H1 (cell line): ENCODE measurements at regions not wholly inside any gene's neighbourhood (a gene's known extent, or its start where the extent isn't known, plus 50 kb on each side); places are given as distances from the start of the nearest gene placed in this dataset.

Source experiments
- CTCF ChIA-PET: fragments of 300-600 bp; sonication (Branson Sonifier 250); formaldehyde crosslinking; loops from one replicate; lab custom pipeline; 2021; ENCODE audit not compliant: partially characterized antibody; lab: Charles Lee
- POLR2A ChIA-PET: fragments of 300-600 bp; sonication (Branson Sonifier 250); formaldehyde crosslinking; loops from one replicate; lab custom pipeline; 2021; ENCODE audit warnings: inconsistent platforms; ENCODE audit not compliant: partially characterized antibody; lab: Charles Lee
- DNase-seq, 2 experiments: peaks; one replicate each; pipeline versions ENCODE4 v3.0.0 to v3.0.0-alpha.2; 2010 to 2022; ENCODE audit warnings: low spot score in 2 of 2, low read depth in 1 of 2, mixed read lengths in 1 of 2
- FAIRE-seq: peaks from 2 replicates; lab custom pipeline; 2011; peaks lifted over from hg19 to GRCh38; lab: Jason Lieb, UNC
- H2AFZ ChIP-seq: 2 replicates; pipeline ENCODE4 v1.8.1; 2012; ENCODE audit warnings: low read length, inconsistent platforms
- H2AK5ac ChIP-seq: 2 replicates; pipeline ENCODE4 v1.6.1; 2013; ENCODE audit warnings: low read depth, low read length
- H2BK120ac ChIP-seq: replicated peaks from 2 replicates; pipeline ENCODE3; 2013; ENCODE audit warnings: low read depth, low read length, inconsistent platforms
- H2BK12ac ChIP-seq: 2 replicates; pipeline ENCODE4 v1.6.1; 2013; ENCODE audit warnings: low read depth, low read length
- H2BK15ac ChIP-seq: 2 replicates; pipeline ENCODE4 v1.6.1; 2013; ENCODE audit warnings: low read length
- H2BK20ac ChIP-seq: 2 replicates; pipeline ENCODE4 v1.6.1; 2013; ENCODE audit warnings: low read length
- H2BK5ac ChIP-seq: 2 replicates; pipeline ENCODE4 v1.6.1; 2013; ENCODE audit warnings: low read depth, low read length
- H3K14ac ChIP-seq: 2 replicates; pipeline ENCODE4 v1.6.1; 2013; ENCODE audit warnings: inconsistent platforms; ENCODE audit not compliant: insufficient read length
- H3K18ac ChIP-seq: 2 replicates; pipeline ENCODE4 v1.6.1; 2013; ENCODE audit warnings: low read length; ENCODE audit errors: extremely low read depth
- H3K23ac ChIP-seq: 2 replicates; pipeline ENCODE4 v1.6.1; 2013; ENCODE audit warnings: inconsistent platforms; ENCODE audit not compliant: insufficient read length
- H3K23me2 ChIP-seq: 2 replicates; pipeline ENCODE4 v1.6.1; 2013; ENCODE audit warnings: low read depth, low read length
- H3K27ac ChIP-seq: 2 replicates; pipeline ENCODE4 v1.6.1; 2011; ENCODE audit warnings: low read depth, low read length, inconsistent platforms
- H3K27me3 ChIP-seq, 4 experiments: replicated peaks in 1 of 4; 1 replicate in 1 of 4; 2 replicates in 3 of 4; pipeline versions ENCODE4 v1.6.1 to v1.8.1; 2011 to 2013; ENCODE audit warnings: low read length in 3 of 4, mild to moderate bottlenecking in 3 of 4, inconsistent platforms in 2 of 4, mixed read lengths in 2 of 4, moderate library complexity in 1 of 4; ENCODE audit not compliant: control insufficient read depth in 3 of 4, insufficient read depth in 3 of 4; ENCODE audit errors: extremely low read depth in 1 of 4
- H3K36me3 ChIP-seq, 4 experiments: 2 replicates each; pipeline versions ENCODE4 v1.6.1 to v1.8.1; 2011 to 2013; ENCODE audit warnings: mild to moderate bottlenecking in 4 of 4, low read length in 3 of 4, moderate library complexity in 2 of 4, control low read depth in 1 of 4, inconsistent platforms in 1 of 4; ENCODE audit not compliant: insufficient read depth in 4 of 4, control insufficient read depth in 2 of 4
- H3K4ac ChIP-seq: replicated peaks from 2 replicates; pipeline ENCODE3; 2013; ENCODE audit warnings: low read length, low read depth, mixed read lengths, inconsistent platforms; ENCODE audit not compliant: insufficient read length
- H3K4me1 ChIP-seq, 4 experiments: replicated peaks in 1 of 4; 1 replicate in 1 of 4; 2 replicates in 3 of 4; pipeline versions ENCODE4 v1.6.1 to v1.8.1; 2011 to 2013; ENCODE audit warnings: low read length in 3 of 4, inconsistent platforms in 2 of 4, mixed read lengths in 1 of 4; ENCODE audit not compliant: insufficient read depth in 4 of 4, control insufficient read depth in 3 of 4
- H3K4me2 ChIP-seq, 2 experiments: 2 replicates each; pipeline versions ENCODE4 v1.6.1 to v1.8.1; 2011 to 2013; ENCODE audit warnings: low read depth in 2 of 2, low read length in 2 of 2, control low read depth in 1 of 2, inconsistent platforms in 1 of 2, mild to moderate bottlenecking in 1 of 2; ENCODE audit not compliant: insufficient read depth in 1 of 2
- H3K4me3 ChIP-seq, 4 experiments: fragments of 200-600, 300-600 bp in 1 of 4; sonication (generic), shearing (Covaris generic), sonication (Bioruptor Twin) in 1 of 4; 2 replicates each; pipeline versions ENCODE4 v1.5.1 to v1.8.1; 2011 to 2016; ENCODE audit warnings: low read length in 4 of 4, low read depth in 3 of 4, control low read depth in 2 of 4, inconsistent platforms in 2 of 4, mild to moderate bottlenecking in 2 of 4, mixed read lengths in 1 of 4, moderate library complexity in 1 of 4; ENCODE audit not compliant: insufficient read depth in 2 of 4; ENCODE audit errors: extremely low read depth in 1 of 4
- H3K56ac ChIP-seq: replicated peaks from 2 replicates; pipeline ENCODE3; 2013; ENCODE audit warnings: low read depth, mild to moderate bottlenecking, mixed read lengths, low read length, inconsistent platforms; ENCODE audit not compliant: insufficient read length
- H3K79me1 ChIP-seq: 2 replicates; pipeline ENCODE4 v1.6.1; 2013; ENCODE audit warnings: low read depth, low read length, control low read depth
- H3K79me2 ChIP-seq, 2 experiments: 2 replicates each; pipeline versions ENCODE4 v1.6.1 to v1.8.1; 2012 to 2013; ENCODE audit warnings: low read length in 2 of 2, mild to moderate bottlenecking in 2 of 2, inconsistent platforms in 1 of 2; ENCODE audit not compliant: insufficient read depth in 2 of 2, control insufficient read depth in 1 of 2
- H3K9ac ChIP-seq, 4 experiments: replicated peaks in 1 of 4; 1 replicate in 1 of 4; 2 replicates in 3 of 4; pipeline versions ENCODE4 v1.6.1 to v1.8.1; 2011 to 2013; ENCODE audit warnings: low read depth in 3 of 4, low read length in 3 of 4, control low read depth in 2 of 4, mild to moderate bottlenecking in 2 of 4, moderate library complexity in 2 of 4, inconsistent platforms in 1 of 4; ENCODE audit errors: extremely low read depth in 1 of 4
- H3K9me3 ChIP-seq, 2 experiments: 2 replicates each; pipeline versions ENCODE4 v1.6.1 to v1.8.1; 2012 to 2013; ENCODE audit warnings: mild to moderate bottlenecking in 2 of 2, moderate library complexity in 2 of 2, control low read depth in 1 of 2, inconsistent platforms in 1 of 2, low read depth in 1 of 2, low read length in 1 of 2, mixed read lengths in 1 of 2; ENCODE audit not compliant: insufficient read depth in 2 of 2
- H4K20me1 ChIP-seq, 2 experiments: replicated peaks in 1 of 2; 2 replicates each; pipeline versions ENCODE3 to v1.8.1; 2011 to 2013; ENCODE audit warnings: inconsistent platforms in 2 of 2, low read length in 2 of 2, mild to moderate bottlenecking in 1 of 2; ENCODE audit not compliant: insufficient read depth in 2 of 2, control insufficient read depth in 1 of 2
- H4K5ac ChIP-seq: 2 replicates; pipeline ENCODE4 v1.6.1; 2013; ENCODE audit warnings: low read length, low read depth, mixed read lengths, inconsistent platforms; ENCODE audit not compliant: insufficient read length
- H4K8ac ChIP-seq: 2 replicates; pipeline ENCODE4 v1.8.0; 2013; ENCODE audit warnings: mild to moderate bottlenecking, moderate library complexity, low read length, inconsistent platforms; ENCODE audit not compliant: insufficient read depth; ENCODE audit errors: extremely low read depth
- H4K91ac ChIP-seq: replicated peaks from 2 replicates; pipeline ENCODE3; 2013; ENCODE audit warnings: low read length, mixed read lengths, inconsistent platforms; ENCODE audit not compliant: insufficient read length
- EP300 ChIP-seq, 2 experiments: IDR thresholded peaks; 1 replicate in 1 of 2; 2 replicates in 1 of 2; pipeline ENCODE4 v1.6.1; 2011 to 2012; ENCODE audit warnings: low read depth in 2 of 2, low read length in 2 of 2, mild to moderate bottlenecking in 2 of 2, borderline replicate concordance in 1 of 2, inconsistent platforms in 1 of 2, moderate library complexity in 1 of 2
- EZH2 ChIP-seq: fragments of 200-600 bp; sonication (generic); IDR thresholded peaks from 2 replicates; pipeline ENCODE4 v1.7.1; 2012; ENCODE audit warnings: low read depth, mild to moderate bottlenecking, moderate library complexity, low read length, inconsistent platforms; ENCODE audit not compliant: severe bottlenecking
- KDM1A ChIP-seq: fragments of 200-600, 300-600 bp; sonication (generic); IDR thresholded peaks from 2 replicates; pipeline ENCODE4 v1.7.1; 2016; ENCODE audit warnings: mild to moderate bottlenecking, low read length, borderline replicate concordance
- RAD21 ChIP-seq, 2 experiments: IDR thresholded peaks in 1 of 2; conservative IDR thresholded peaks in 1 of 2; 2 replicates each; pipeline ENCODE4 v1.6.1; 2011; ENCODE audit warnings: low read depth in 2 of 2, low read length in 2 of 2, improper control_type of control experiment in 1 of 2, inconsistent platforms in 1 of 2, mild to moderate bottlenecking in 1 of 2, moderate library complexity in 1 of 2
- RNF2 ChIP-seq: fragments of 200-900, 300-1000 bp; sonication (generic); IDR thresholded peaks from 2 replicates; pipeline ENCODE4 v1.7.1; 2016; ENCODE audit warnings: borderline replicate concordance, low read depth, mild to moderate bottlenecking, antibody characterized with exemption, low read length; ENCODE audit not compliant: poor library complexity, severe bottlenecking; ENCODE audit errors: missing control alignments
- TAF7 ChIP-seq: optimal IDR thresholded peaks from 2 replicates; pipeline ENCODE3; 2011; ENCODE audit warnings: low read depth, mild to moderate bottlenecking, inconsistent platforms, low read length, moderate library complexity, borderline replicate concordance
- USF2 ChIP-seq: IDR thresholded peaks from 2 replicates; pipeline ENCODE4 v1.6.1; 2011; ENCODE audit warnings: low read length, improper control_type of control experiment
- ZNF274 ChIP-seq: IDR thresholded peaks from 2 replicates; pipeline ENCODE4 v1.7.0; 2012; ENCODE audit warnings: low read length, borderline replicate concordance; ENCODE audit errors: extremely low read depth
- WGBS, 2 experiments: shearing (Covaris generic) in 1 of 2; methylation state at CpG; one replicate each; pipeline versions ENCODE4 v1.1.6 to v1.1.7; 2013 to 2015; ENCODE audit warnings: low lambda C conversion rate in 2 of 2, mixed read lengths in 2 of 2, inconsistent platforms in 1 of 2, low coverage in 1 of 2, missing lambda C conversion rate in 1 of 2; ENCODE audit not compliant: insufficient replicate concordance in 2 of 2, insufficient coverage in 1 of 2, insufficient read length in 1 of 2; ENCODE audit errors: extremely low coverage in 1 of 2, missing lambda C conversion rate in 1 of 2; 5-methylcytosine and 5-hydroxymethylcytosine counted together

GRCh38 chr7:36070230-36070629, 82.8 kb upstream of the EEPD1 start:
- Histone ChIP-seq H3K4me1 (no peaks in the 10 kb centered on the region; a peak in 1 of 7 replicates), H3K9me3 (no peaks in the 10 kb centered on the region), H2AFZ (no peak overlapping the region), H3K27me3 (no peaks in the 10 kb centered on the region), H2BK120ac (no peak overlapping the region), H4K5ac (no peak overlapping the region), H2BK15ac (no peak overlapping the region), H3K79me1 (no peaks in the 10 kb centered on the region), H3K36me3 (no peaks in the 10 kb centered on the region), H2BK12ac (no peak overlapping the region), H3K9ac (no peak overlapping the region), H3K18ac (no peak overlapping the region), H3K4me3 (no peak overlapping the region), H3K4me2 (no peak overlapping the region), H2BK5ac (no peak overlapping the region), H4K91ac (no peak overlapping the region), H3K23ac (no peak overlapping the region), H3K27ac (no peak overlapping the region), H3K23me2 (no peaks in the 10 kb centered on the region), H3K4ac (no peak overlapping the region), H3K56ac (no peak overlapping the region), H2BK20ac (no peak overlapping the region), H4K8ac (no peak overlapping the region), H2AK5ac (no peak overlapping the region), H3K79me2 (no peaks in the 10 kb centered on the region), H4K20me1 (no peaks in the 10 kb centered on the region), H3K14ac (no peak overlapping the region)
- POLR2A ChIA-PET, result no interaction called here
- WGBS, 2 experiments, result 89% methylated on average over 8 of the region's 8 CpGs; no CpG with 5 or more reads in 1 of the 2 experiments
- TF ChIP-seq ZNF274, result no peak
- TF ChIP-seq RNF2, result no peak
- TF ChIP-seq KDM1A, result no peak
- no peak for TF ChIP-seq USF2
- TF ChIP-seq RAD21 (IDR thresholded peaks at IDR 0.05 in 1 of 2, conservative IDR thresholded peaks at IDR 0.05 in 1 of 2; ENCODE audit: low read depth in 2 of 2, low read length in 2 of 2), result no peak
- no peak for TF ChIP-seq TAF7
- TF ChIP-seq EZH2, result no peak
- no peak for TF ChIP-seq EP300 (IDR thresholded peaks at IDR 0.05; ENCODE audit: borderline replicate concordance in 1 of 2, low read depth in 2 of 2, low read length in 2 of 2)
- no peak for DNase-seq
- FAIRE-seq, result no peak
- CTCF ChIA-PET, result interaction anchor here (0.7 to 1.5 kb wide), 4 partner anchors 40 to 249 kb away, joined by 3 read pairs; no protein-coding TSS in a partner anchor
